Stimulated activated CD8-positive, alpha-beta memory T cell treated with anti-CD3 and anti-CD28 coated beads, Interleukin-4, amount 100 ng/mL, for 24 hours (primary cell): ENCODE measurements at regions not wholly inside any gene's neighbourhood (a gene's known extent, or its start where the extent isn't known, plus 50 kb on each side); places are given as distances from the start of the nearest gene placed in this dataset.

Experiments used
- DNase-seq: peaks from one replicate; pipeline ENCODE4 v3.0.0-alpha.2; 2020; ENCODE audit warnings: low read depth

- DNase-seq, result no peak
These were observed 738.3 kb upstream of the TENM3 start for GRCh38 chr4:181504924-181505323.

DNA sequence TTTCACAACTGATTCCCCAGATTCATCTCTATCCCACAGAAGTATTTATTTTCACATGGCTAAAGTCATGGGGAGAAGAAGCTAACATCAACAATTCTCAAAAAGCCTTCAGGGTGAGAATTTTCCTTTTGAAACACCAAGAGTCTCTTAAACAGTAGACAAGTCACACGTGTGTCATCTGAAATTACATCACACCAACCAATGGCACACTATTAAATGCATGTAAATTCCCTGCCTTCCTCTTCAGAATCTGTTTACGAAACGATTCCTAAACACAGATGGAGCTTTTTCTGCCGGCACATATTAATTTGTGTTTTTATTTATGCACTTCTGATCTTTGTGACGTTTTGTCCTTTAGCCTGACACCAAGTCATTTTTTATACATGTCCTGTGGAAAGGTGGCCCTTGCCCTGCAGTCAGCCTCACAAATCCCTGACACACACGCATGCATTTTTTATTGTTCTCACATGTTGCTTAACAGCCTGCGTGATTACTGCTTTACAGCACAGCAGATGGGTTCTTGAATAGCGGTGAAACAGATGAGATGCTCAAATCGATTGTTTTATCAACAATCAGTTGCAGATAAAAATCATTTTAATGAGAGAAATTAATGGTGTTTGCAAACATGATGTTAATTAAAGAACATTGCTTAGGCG is 735.9 kb upstream of the TENM3 start:
- DNase-seq, result no peak

GRCh38 chr4:181507938-181508337 is 735.3 kb upstream of the TENM3 start:
- no peak for DNase-seq

DNA sequence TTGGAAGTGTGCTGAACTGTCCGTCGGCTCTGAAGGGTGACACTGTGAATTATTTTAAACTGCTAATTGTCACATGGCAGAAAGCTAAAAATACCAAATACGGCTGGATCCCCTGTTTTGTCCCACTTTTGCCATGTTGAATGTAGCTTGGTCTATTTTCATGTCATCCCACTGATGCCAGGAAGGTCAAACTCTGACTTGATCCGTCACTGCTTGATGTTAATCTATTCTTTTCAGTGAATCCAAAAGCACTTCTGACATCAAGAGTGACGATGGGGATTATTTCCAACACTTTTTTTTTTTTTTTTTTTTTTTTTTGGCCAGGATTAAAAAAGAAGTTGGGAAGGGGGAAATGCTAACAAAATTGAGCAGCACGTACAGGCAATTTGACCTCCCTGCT is 734.6 kb upstream of the TENM3 start:
- no peak for DNase-seq

- DNase-seq, result no peak
These were observed 734.1 kb upstream of the TENM3 start for GRCh38 chr4:181509073-181509472.

DNA sequence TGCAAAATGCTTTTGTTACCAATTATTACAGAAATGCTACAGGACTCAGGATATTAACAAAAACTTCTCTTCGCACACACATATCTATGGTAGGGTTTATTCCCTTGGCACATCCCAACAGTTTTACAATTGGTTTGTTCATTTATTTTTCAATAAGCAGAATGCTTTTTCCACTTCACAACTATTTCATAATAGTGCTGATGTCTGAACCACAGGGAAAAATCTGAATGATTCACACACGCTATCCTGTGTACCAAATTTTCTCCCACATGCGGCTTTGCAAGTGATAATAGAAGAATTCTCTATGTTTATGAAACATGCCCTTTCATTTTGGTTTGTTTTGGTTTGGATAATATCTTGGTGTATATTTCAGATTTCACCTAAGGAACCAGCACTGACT is 725.7 kb upstream of the TENM3 start:
- DNase-seq, result no peak

GRCh38 chr4:181520790-181521189 is 722.4 kb upstream of the TENM3 start:
- DNase-seq, result no peak

DNA sequence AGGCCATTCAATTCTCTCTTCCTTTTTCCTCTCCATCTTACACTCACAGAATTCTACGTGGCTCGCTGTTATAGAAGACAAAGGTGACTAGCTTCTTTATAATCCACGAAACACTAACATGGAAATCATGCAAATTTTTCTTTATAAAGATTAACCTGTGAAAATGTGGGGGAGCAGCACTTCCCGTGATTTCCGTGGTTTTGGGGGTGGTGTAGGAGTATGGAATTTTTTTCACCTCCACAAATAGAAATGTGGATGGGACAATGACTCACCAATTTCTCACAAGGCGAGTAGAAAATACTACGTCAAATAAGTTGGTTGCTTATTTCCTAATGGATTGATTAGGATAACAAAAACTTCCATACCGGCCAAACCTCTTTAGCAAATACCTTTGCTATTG is 719.2 kb upstream of the TENM3 start:
- DNase-seq, result no peak

- no peak for DNase-seq
These were observed 718.7 kb upstream of the TENM3 start for GRCh38 chr4:181524499-181524898.

- no peak for DNase-seq
These were observed 717.6 kb upstream of the TENM3 start for GRCh38 chr4:181525634-181526033.

DNA sequence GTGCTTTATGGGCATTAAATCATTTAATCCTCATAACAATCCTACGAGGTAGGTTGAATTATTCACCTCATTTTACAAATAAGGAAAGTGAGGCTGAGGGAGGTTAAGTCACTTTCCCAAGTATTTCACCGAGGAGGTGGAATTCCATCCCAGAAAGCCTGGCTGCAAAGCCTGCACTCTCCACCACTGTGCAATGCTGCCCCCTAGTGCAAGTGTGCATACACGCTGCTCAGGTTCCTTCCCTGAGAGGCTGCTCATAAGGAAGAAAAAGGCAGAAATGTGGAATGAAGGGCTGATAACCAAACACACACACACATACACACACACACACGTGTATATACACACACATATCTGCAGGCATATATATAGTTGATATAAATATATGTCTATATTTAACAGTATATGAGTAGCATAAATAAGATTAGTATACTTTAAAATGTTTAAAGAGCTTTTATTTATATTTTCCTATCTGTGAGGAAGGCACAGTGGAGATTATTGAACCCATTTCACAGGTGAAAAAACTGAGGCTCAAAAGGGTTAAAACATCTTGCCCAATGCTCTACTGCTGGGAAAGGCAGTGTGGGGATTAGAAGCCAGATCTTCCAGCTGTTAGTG is 714.5 kb upstream of the TENM3 start:
- no peak for DNase-seq

- DNase-seq, result no peak
These were observed 713.7 kb upstream of the TENM3 start for GRCh38 chr4:181529537-181529936.

DNA sequence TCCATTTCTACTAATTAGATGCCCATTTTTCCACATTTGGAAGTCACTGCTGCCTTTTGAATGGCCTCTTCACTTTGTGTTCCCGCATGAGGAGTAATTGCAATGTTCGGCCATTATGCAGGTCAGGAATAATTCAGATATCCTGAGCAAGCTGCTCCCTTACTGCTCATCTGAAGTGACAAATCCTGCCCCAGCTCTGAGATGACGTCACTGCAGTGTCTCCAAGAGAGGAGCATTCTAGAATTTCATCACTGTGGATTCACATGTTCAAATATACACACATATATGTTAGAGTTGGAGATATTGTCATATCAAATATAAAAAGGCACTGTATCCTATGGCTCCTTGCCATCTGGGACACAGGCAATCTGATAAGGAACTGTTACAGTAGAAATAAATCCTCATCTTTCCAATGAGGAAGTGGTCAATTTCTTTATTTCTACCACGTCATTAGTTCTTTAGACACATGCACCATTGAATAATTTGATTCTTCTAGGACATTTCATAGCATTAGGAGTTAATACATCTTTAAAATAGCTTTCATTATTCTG is 706.9 kb upstream of the TENM3 start:
- no peak for DNase-seq

DNA sequence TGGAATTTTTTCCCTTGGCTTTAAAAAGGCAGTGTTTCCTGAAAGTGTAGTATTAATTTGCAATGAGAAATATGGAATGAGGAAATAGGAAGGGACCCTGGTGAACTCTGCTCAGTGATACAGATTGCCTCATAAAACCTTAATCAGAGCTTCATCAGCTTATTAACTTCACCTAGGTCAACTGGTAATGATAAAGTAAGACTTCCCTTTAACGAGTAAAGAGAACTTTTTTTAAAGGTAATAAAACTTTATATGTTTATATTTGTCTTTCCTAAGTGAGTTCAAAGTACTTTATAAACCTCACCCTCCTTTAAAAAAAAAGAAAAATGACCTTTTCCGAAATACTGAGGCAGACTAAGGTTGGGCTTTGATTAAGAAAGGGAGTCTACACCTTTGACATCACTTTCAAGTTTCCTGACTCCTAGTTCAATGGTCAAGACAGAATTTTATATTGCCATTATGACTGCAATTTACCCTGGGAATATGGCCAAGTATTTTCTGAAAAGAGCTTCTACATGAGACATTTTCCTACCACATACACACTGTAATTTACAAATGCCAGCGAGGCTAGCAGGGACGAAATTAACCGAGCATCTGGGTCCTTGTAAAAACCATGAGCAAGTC is 706.3 kb upstream of the TENM3 start:
- DNase-seq, result no peak

GRCh38 chr4:181538431-181538830 is 704.8 kb upstream of the TENM3 start:
- DNase-seq, result no peak

DNA sequence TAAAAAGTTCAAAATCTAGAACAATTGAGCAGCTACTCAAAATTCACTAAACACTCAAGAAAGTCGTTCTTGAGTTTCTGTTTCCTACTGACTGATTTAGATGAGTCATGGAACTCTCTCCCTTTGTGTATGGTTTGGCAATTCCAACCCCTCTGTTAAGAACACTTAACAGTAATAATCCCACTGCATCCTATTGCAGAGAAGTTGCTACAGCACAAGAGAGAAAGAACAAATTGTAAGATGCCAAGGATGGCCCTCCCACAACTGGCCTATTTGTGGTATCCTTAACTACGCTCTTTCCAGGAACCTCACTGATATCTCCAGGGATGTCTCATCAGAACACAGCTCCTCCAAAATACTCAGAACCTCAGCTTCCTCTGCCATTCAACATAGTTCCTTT is 701.8 kb upstream of the TENM3 start:
- no peak for DNase-seq

GRCh38 chr4:181548873-181549575 is 694.2 kb upstream of the TENM3 start:
- DNase-seq, result no peak

- DNase-seq, result no peak
These were observed 693.5 kb upstream of the TENM3 start for GRCh38 chr4:181549576-181550188.

- no peak for DNase-seq
These were observed 692.8 kb upstream of the TENM3 start for GRCh38 chr4:181550381-181550780.

GRCh38 chr4:181559637-181560036 is 683.6 kb upstream of the TENM3 start:
- DNase-seq, result no peak

DNA sequence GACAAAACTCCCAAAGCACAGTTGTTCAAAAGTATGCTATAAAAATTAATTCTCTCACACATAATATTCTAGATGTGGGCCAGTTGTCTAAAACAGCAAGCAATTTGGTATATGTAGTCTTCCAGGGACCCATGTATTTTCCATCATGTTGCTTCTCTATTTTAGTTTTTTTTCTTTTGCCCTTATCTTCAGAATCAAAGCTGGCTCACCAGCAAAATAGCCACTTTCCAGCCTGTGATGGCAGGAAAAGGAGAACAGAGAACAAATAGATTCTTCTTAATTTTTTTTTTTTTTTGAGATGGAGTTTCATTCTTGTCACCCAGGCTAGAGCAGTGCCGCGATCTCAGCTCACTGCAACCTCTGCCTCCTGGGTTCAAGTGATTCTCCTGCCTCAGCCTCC is 680.8 kb upstream of the TENM3 start:
- no peak for DNase-seq

DNA sequence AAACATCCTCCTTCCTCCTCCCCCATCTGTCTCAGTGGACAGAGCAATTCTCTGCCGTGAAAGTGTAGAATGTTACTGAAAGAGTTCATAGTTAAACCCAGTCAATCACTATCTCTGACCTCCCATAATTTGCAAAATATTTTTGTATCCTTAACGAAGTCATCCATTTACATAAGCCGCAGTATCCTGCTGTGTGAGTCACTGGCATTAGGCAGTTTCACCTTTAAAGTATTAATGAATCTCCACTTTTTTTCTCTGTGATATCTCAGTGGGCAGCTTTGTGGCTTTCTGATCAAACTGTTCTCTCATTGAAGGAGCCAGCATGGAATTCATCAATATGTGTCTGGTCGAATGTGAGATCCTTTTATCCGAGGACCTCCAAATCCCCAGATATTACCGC is 678.6 kb upstream of the TENM3 start:
- no peak for DNase-seq
